HEK293T (cell line): ENCODE measurements at regions not wholly inside any gene's neighbourhood (a gene's known extent, or its start where the extent isn't known, plus 50 kb on each side); places are given as distances from the start of the nearest gene placed in this dataset.

Source experiments
- ARNT ChIP-seq: fragments of 450-650 bp; IDR thresholded peaks from 2 replicates; pipeline ENCODE4 v1.6.1; 2017; ENCODE audit warnings: mild to moderate bottlenecking
- ELF4 ChIP-seq: fragments of 450-650 bp; IDR thresholded peaks from 2 replicates; pipeline ENCODE4 v1.6.1; 2017; ENCODE audit warnings: antibody characterized with exemption
- FOXM1 ChIP-seq: fragments of 450-650 bp; IDR thresholded peaks from 2 replicates; pipeline ENCODE4 v1.6.1; 2017; ENCODE audit warnings: mild to moderate bottlenecking, borderline replicate concordance
- LEF1 ChIP-seq: fragments of 450-650 bp; IDR thresholded peaks from 2 replicates; pipeline ENCODE4 v1.6.1; 2017; ENCODE audit warnings: mild to moderate bottlenecking, borderline replicate concordance
- SUZ12 ChIP-seq: fragments of 450-650 bp; IDR thresholded peaks from 2 replicates; pipeline ENCODE4 v1.6.1; 2016; ENCODE audit warnings: mild to moderate bottlenecking

DNA sequence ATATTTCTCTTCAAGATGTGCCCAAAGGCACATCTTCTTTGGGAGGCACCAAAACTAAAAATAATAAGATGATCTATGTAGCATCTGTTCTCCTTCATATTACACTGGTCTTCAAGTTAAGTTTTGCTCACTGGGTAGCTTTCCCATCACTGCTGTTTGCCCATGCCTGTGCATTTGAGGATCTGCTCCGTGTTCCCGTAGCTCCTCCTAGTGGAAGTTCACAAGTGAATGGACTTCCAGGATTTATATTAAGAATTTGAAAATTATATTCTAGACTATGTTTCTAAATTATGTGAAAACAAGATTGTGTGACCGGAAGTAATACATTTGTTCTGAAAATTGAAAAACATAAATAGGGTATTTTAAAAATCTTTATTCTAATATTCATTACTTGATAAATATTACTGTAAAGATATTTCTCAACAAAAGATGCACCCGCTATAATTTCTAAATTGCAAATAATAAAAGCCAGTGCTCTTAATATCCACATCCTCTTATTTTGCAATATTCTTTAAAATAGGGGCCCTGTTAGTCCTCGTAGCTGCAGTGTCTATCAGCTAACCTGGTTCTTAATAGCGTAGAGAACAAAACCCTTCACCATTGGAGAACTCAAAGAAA lies 147.7 kb downstream of the RBM46 start:
- TF ChIP-seq FOXM1 (no peak), ELF4 (no peak), SUZ12 (no peak), ARNT (no peak), LEF1 (no peak)
